ENCODE measurements at regions not wholly inside any gene's neighbourhood (a gene's known extent, or its start where the extent isn't known, plus 50 kb on each side); places are given as distances from the start of the nearest gene placed in this dataset.

DNA sequence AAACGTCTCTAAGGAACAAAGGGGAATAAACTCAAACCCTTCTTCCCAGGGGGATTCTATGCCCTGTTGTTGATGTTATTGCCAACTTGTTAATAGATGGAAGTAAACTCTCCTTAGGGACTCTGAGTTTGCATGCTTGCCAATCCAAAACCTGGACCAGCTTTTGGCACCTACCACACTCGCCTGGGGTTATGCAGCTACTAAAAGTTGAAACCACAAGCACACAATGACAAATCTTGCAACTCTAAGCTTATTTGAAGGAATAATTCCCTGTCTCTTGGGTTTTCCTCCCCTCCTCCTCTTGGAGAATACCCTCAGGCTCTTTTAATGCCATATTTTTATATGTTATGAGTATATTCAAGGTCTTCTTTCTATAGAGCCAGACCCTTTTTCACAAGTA lies 484.1 kb downstream of the FBXO15 start:
- Histone ChIP-seq H3K9me3 (no peaks in the 10 kb centered on the region), H3K36me3 (no peaks in the 10 kb centered on the region), H3K4me3 (no peak overlapping the region), H3K4me1 (no peaks in the 10 kb centered on the region), H3K27ac (no peak overlapping the region), H3K27me3 (no peaks in the 10 kb centered on the region)
- no peak for DNase-seq
- WGBS, 2 donors (ENCODE audit: low coverage in 1 of 2): 74% methylated on average over 2 of the region's 2 CpGs; no CpG with 5 or more reads in 1 of the 2 donors
- in situ Hi-C loops (cut with MboI; ENCODE audit: low pct_ligation_motif_present in 1 of 4, low pct_unique_long_range_greater_than_20kb in 1 of 4, low sequenced_read_pairs in 3 of 4): no loop called here
- no peak for TF ChIP-seq POLR2AphosphoS5 (IDR thresholded peaks at IDR 0.05)
- no peak for TF ChIP-seq POLR2A (IDR thresholded peaks at IDR 0.05)
- TF ChIP-seq EP300 (IDR thresholded peaks at IDR 0.05; ENCODE audit: low read depth): no peak
- intact Hi-C loops (cut with DNase I; ENCODE audit: low total_unique reads): no loop called here

DNA sequence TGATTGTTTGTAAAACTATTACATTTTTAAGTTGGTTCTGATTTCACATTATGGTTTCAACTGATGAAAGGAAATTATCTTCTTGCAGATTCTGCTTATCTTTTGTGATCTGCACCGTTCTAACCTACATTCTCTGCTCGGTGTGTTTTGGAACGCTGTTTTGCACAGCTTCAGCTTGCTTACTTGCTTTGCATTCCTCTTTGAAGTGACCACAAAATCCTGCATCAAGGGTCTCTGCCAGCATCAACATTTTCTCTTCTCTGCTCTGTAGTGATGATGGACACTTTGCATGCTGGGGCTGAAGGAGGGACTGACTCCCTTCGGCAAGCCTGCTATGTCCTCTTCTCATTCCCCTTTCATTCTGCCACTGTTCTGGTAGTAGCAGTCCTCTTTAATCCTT lies 485.2 kb downstream of the FBXO15 start:
- Histone ChIP-seq H3K36me3 (no peaks in the 10 kb centered on the region), H3K4me1 (no peaks in the 10 kb centered on the region), H3K9me3 (no peaks in the 10 kb centered on the region), H3K4me3 (no peak overlapping the region), H3K27ac (no peak overlapping the region), H3K27me3 (no peaks in the 10 kb centered on the region)
- intact Hi-C loops (cut with DNase I; ENCODE audit: low total_unique reads): no loop called here
- DNase-seq: no peak
- in situ Hi-C loops (cut with MboI; ENCODE audit: low pct_ligation_motif_present in 1 of 4, low pct_unique_long_range_greater_than_20kb in 1 of 4, low sequenced_read_pairs in 3 of 4): no loop called here
- 70 to 79% methylated on average over 3 to 4 of the region's 4 CpGs for WGBS, 2 donors (ENCODE audit: low coverage in 1 of 2)
- TF ChIP-seq POLR2AphosphoS5 (IDR thresholded peaks at IDR 0.05): no peak

DNA sequence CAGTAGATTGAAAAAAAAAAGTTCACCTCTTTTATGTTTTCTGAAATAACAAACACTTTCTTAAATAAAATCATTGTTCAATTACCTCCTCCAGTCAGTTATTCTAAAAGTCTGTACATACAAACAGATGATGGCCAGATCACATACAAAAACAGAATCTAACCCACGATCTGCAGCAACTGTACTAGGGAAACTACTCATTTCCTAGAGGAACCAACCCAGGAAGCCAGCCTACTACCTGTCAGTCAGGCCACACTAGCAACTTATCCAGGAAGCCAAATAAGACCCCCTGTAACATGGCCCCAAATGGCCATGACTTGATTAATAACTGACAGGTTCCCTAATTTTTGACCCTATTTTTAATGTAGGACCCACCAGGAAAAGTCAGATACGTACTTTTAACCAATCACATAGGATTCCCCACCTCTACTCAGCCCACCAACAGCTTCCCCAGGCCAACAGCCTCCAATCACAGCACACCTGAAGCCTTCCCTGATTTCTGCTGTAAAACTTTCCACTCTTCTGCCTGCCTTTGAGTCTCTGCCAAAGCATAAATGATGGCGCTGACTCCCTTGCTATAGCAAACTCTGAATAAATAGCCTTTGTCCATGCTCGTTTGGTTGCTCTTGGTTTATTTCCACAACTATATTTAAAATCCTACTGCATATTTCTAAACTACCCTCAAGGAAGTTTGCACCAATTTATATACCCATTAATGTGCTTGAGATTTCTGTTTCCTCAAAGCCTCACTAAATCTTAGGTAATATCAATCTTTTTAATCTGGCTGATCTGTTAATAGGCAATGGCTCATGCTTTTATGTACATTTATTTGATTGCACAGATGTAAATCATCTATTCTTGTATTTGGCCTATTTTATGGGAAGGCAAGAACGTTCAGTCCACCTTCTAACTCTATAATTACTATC lies 486.4 kb downstream of the FBXO15 start:
- Histone ChIP-seq H3K36me3 (no peaks in the 10 kb centered on the region), H3K4me1 (no peaks in the 10 kb centered on the region), H3K4me3 (no peak overlapping the region), H3K27ac (no peak overlapping the region), H3K9me3 (no peaks in the 10 kb centered on the region), H3K27me3 (no peaks in the 10 kb centered on the region)
- DNase-seq: no peak
- WGBS, 2 donors (ENCODE audit: low coverage in 1 of 2): 54 to 68% methylated on average over 4 to 5 of the region's 5 CpGs
- in situ Hi-C loops (cut with MboI; ENCODE audit: low pct_ligation_motif_present in 1 of 4, low pct_unique_long_range_greater_than_20kb in 1 of 4, low sequenced_read_pairs in 3 of 4): no loop called here
- TF ChIP-seq EP300 (IDR thresholded peaks at IDR 0.05; ENCODE audit: low read depth) (no peak), POLR2AphosphoS5 (IDR thresholded peaks at IDR 0.05) (no peak), POLR2A (IDR thresholded peaks at IDR 0.05) (no peak)
- TF ChIP-seq, protein P1, sequence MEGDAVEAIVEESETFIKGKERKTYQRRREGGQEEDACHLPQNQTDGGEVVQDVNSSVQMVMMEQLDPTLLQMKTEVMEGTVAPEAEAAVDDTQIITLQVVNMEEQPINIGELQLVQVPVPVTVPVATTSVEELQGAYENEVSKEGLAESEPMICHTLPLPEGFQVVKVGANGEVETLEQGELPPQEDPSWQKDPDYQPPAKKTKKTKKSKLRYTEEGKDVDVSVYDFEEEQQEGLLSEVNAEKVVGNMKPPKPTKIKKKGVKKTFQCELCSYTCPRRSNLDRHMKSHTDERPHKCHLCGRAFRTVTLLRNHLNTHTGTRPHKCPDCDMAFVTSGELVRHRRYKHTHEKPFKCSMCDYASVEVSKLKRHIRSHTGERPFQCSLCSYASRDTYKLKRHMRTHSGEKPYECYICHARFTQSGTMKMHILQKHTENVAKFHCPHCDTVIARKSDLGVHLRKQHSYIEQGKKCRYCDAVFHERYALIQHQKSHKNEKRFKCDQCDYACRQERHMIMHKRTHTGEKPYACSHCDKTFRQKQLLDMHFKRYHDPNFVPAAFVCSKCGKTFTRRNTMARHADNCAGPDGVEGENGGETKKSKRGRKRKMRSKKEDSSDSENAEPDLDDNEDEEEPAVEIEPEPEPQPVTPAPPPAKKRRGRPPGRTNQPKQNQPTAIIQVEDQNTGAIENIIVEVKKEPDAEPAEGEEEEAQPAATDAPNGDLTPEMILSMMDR (IDR thresholded peaks at IDR 0.05): no peak
- intact Hi-C loops (cut with DNase I; ENCODE audit: low total_unique reads): no loop called here

DNA sequence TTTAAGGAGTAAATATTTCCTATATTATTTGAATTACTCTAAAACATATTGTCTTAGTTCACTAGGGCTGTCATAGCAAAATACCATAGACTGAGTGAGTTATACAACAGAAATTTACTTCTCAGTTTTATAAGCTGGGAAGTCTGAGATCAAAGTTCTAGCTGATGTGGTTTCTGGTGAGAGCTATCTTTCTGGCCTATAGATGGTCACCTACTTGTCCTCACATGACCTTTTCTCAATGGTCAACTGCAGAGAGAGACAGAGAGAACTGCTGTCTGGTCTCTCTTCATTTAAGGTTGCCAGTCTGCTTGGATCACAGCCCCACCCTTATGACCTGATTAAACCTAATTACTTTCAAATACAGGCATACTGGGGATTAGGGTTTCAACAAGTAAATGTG lies 490.9 kb downstream of the FBXO15 start:
- DNase-seq: no peak

DNA sequence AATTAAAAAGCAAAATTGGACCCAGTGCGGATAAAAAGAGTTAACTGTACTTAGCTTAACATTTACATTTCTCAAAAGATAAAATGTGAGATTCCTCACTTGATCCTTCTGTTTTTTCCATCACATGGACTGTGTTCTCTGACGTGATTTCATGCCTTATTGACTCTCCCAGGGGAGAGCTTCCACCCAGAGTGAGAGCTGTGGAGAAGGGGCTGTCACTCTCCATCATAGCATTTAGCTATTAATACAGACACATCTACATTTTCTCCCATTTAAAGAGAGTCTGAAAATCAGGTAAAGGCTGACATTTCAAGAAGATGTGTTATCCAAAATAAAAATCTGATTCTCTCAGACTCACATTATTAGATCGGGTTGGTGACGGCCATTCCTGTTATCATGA lies 493.8 kb downstream of the FBXO15 start:
- Histone ChIP-seq H3K27ac (no peak overlapping the region), H3K4me1 (no peaks in the 10 kb centered on the region), H3K36me3 (no peaks in the 10 kb centered on the region), H3K27me3 (no peaks in the 10 kb centered on the region), H3K9me3 (no peaks in the 10 kb centered on the region), H3K4me3 (no peak overlapping the region)
- in situ Hi-C loops (cut with MboI; ENCODE audit: low pct_ligation_motif_present in 1 of 4, low pct_unique_long_range_greater_than_20kb in 1 of 4, low sequenced_read_pairs in 3 of 4) (no loop called here), intact Hi-C loops (cut with DNase I; ENCODE audit: low total_unique reads) (no loop called here)
- no peak for DNase-seq
- WGBS, 2 donors (ENCODE audit: low coverage in 1 of 2): 79% methylated on average over 4 of the region's 4 CpGs
- TF ChIP-seq POLR2AphosphoS5 (IDR thresholded peaks at IDR 0.05) (no peak), POLR2A (IDR thresholded peaks at IDR 0.05) (no peak), EP300 (IDR thresholded peaks at IDR 0.05; ENCODE audit: low read depth) (no peak)
- TF ChIP-seq, protein P1 (IDR thresholded peaks at IDR 0.05): no peak

More for the DNA sequence above, 490.9 kb downstream of the FBXO15 start:
- Histone ChIP-seq H3K4me1 (no peaks in the 10 kb centered on the region), H3K36me3 (no peaks in the 10 kb centered on the region), H3K9me3 (no peaks in the 10 kb centered on the region), H3K27ac (no peak overlapping the region), H3K27me3 (no peaks in the 10 kb centered on the region), H3K4me3 (no peak overlapping the region)
- in situ Hi-C loops (cut with MboI; ENCODE audit: low pct_ligation_motif_present in 1 of 4, low pct_unique_long_range_greater_than_20kb in 1 of 4, low sequenced_read_pairs in 3 of 4): no loop called here
- intact Hi-C loops (cut with DNase I; ENCODE audit: low total_unique reads): no loop called here
- TF ChIP-seq POLR2AphosphoS5 (IDR thresholded peaks at IDR 0.05): no peak
- TF ChIP-seq, protein P1 (IDR thresholded peaks at IDR 0.05): no peak
- TF ChIP-seq EP300 (IDR thresholded peaks at IDR 0.05; ENCODE audit: low read depth): no peak
- TF ChIP-seq POLR2A (IDR thresholded peaks at IDR 0.05): no peak

All from transverse colon (tissue), 4 donors.